Breast epithelium (tissue), 3 donors: ENCODE measurements at regions not wholly inside any gene's neighbourhood (a gene's known extent, or its start where the extent isn't known, plus 50 kb on each side); places are given as distances from the start of the nearest gene placed in this dataset.

Experiments used
- CTCF ChIP-seq, 3 donors: fragments of 450-650 bp; IDR thresholded peaks; one replicate each; pipeline ENCODE4 v1.5.1; 2016 to 2017; ENCODE audit warnings: antibody characterized with exemption in 3 of 3, mild to moderate bottlenecking in 3 of 3, moderate library complexity in 3 of 3
- POLR2A ChIP-seq: fragments of 450-650 bp; IDR thresholded peaks from one replicate; pipeline ENCODE4 v1.6.1; 2016; ENCODE audit warnings: antibody characterized with exemption, mild to moderate bottlenecking, moderate library complexity
- POLR2AphosphoS5 ChIP-seq, 3 donors: sonication (generic); formaldehyde crosslinking; IDR thresholded peaks; one replicate each; pipeline ENCODE4 v1.6.1; 2017; ENCODE audit warnings: antibody characterized with exemption in 3 of 3

GRCh38 chr18:56083523-56084287, 495.7 kb upstream of the TCF4 start:
- TF ChIP-seq POLR2A: no peak
- no peak for TF ChIP-seq CTCF (IDR thresholded peaks at IDR 0.05)
- no peak for TF ChIP-seq POLR2AphosphoS5 (IDR thresholded peaks at IDR 0.05)
